Psoas muscle (tissue), 7 donors: ENCODE measurements at regions not wholly inside any gene's neighbourhood (a gene's known extent, or its start where the extent isn't known, plus 50 kb on each side); places are given as distances from the start of the nearest gene placed in this dataset.

Experiments used
- ATAC-seq, 4 donors: fragments of 200-7000 bp; cut with Tn5 transposase; one replicate each; pipeline ENCODE4 v1.9.1; 2020; ENCODE audit warnings: moderate library complexity in 3 of 4, mild to moderate bottlenecking in 2 of 4
- DNase-seq, 2 donors: peaks; one replicate each; pipeline ENCODE4 v3.0.0-alpha.2; 2020
- H3K27ac ChIP-seq: fragments of 200-600 bp; one replicate; pipeline ENCODE4 v1.8.0; 2022
- H3K27me3 ChIP-seq, 3 donors: fragments of 200-600 bp in 1 of 3; one replicate each; pipeline versions ENCODE4 v1.6.1 to v1.8.0; 2013 to 2022; ENCODE audit warnings: low read length in 2 of 3, mild to moderate bottlenecking in 2 of 3, moderate library complexity in 1 of 3; ENCODE audit not compliant: insufficient read depth in 3 of 3
- H3K36me3 ChIP-seq, 2 donors: fragments of 200-600 bp in 1 of 2; one replicate each; pipeline versions ENCODE4 v1.6.1 to v1.8.0; 2013 to 2022; ENCODE audit warnings: low read depth in 1 of 2, mild to moderate bottlenecking in 1 of 2, moderate library complexity in 1 of 2; ENCODE audit not compliant: insufficient read depth in 1 of 2
- H3K4me1 ChIP-seq: fragments of 200-600 bp; one replicate; pipeline ENCODE4 v1.8.0; 2022
- H3K4me3 ChIP-seq: fragments of 200-600 bp; one replicate; pipeline ENCODE4 v1.8.0; 2022; ENCODE audit warnings: mild to moderate bottlenecking
- H3K9me3 ChIP-seq: fragments of 200-600 bp; one replicate; pipeline ENCODE4 v1.8.0; 2022
- WGBS, 3 donors: extraction: QIAGEN DNeasy Blood & Tissue Kit; methylation state at CpG; one replicate each; pipeline versions ENCODE4 v1.1.6 to v1.1.7; 2013; 5-methylcytosine and 5-hydroxymethylcytosine counted together
- intact Hi-C, 2 donors: fragments of 100-400 bp; cut with DNase I; formaldehyde crosslinking; loops; one replicate each; pipeline versions ENCODE4 v1.11.0 to v1.14.2; 2022
- TF ChIP-seq, protein P1 (sequence below): fragments of 200-600 bp; IDR thresholded peaks from one replicate; pipeline ENCODE4 v1.8.0; 2022; ENCODE audit warnings: antibody characterized with exemption
- donor health status: healthy with polysubstance abuse.
- donor health status: DM: no; HTN: no; CAD: no; lungs with moderate emphysema.
- donor health status: Bipolar disorder and iron deficiency.
- donor health status: healthy.
- donor health status: DM: yes; HTN: yes; CAD: no.
- donor health status: DM: no; HTN: no; CAD: no.
- donor health status: DM: yes; HTN: yes; CAD: no.

- TF ChIP-seq, protein P1, sequence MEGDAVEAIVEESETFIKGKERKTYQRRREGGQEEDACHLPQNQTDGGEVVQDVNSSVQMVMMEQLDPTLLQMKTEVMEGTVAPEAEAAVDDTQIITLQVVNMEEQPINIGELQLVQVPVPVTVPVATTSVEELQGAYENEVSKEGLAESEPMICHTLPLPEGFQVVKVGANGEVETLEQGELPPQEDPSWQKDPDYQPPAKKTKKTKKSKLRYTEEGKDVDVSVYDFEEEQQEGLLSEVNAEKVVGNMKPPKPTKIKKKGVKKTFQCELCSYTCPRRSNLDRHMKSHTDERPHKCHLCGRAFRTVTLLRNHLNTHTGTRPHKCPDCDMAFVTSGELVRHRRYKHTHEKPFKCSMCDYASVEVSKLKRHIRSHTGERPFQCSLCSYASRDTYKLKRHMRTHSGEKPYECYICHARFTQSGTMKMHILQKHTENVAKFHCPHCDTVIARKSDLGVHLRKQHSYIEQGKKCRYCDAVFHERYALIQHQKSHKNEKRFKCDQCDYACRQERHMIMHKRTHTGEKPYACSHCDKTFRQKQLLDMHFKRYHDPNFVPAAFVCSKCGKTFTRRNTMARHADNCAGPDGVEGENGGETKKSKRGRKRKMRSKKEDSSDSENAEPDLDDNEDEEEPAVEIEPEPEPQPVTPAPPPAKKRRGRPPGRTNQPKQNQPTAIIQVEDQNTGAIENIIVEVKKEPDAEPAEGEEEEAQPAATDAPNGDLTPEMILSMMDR, result no peak
- WGBS, 3 donors, result 65 to 73% (median 70%) methylated on average over 1 of the region's 1 CpG
Observed at GRCh38 chr6:16961577-16961976, 140.3 kb upstream of the STMND1 start.

DNA sequence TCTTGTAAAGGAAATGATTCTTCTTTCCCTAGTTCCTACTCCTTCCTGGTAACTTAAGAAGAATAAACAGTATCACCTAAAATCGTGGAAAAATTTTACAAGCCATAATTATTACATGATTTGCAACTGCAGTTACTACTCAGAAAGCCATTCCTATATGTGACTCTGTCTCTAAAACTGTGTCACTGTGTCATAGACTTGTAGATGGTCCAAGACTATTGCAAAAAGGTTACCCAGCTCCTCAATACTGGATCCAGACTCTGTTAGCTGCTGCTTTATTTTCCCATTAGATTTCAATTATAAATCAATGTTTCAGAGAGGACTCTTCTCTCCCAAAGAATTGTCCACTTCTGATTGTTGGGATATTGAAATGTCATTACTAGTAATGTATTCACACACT is 142.1 kb upstream of the STMND1 start:
- intact Hi-C loops, result loop anchor here (5.0 to 10.0 kb wide), 3 partner anchors 187 to 625 kb away; no protein-coding TSS in a partner anchor
- Histone ChIP-seq H3K27me3 (no peaks in the 10 kb centered on the region), H3K36me3 (no peaks in the 10 kb centered on the region), H3K4me1 (peaks cover 13% of the 10 kb centered on the region), H3K27ac (no peak overlapping the region), H3K9me3 (no peaks in the 10 kb centered on the region), H3K4me3 (no peak overlapping the region)
- WGBS, 3 donors, result 39 to 49% (median 47%) methylated on average over 1 of the region's 1 CpG
- DNase-seq, result no peak
- TF ChIP-seq, protein P1, result no peak
- peak in 3 of 4 donors; percentile 76 to 86 (median 84) for ATAC-seq

More at GRCh38 chr6:16961577-16961976, 140.3 kb upstream of the STMND1 start:
- H3K27ac ChIP-seq, result no peak overlapping the region
- H3K9me3 ChIP-seq, result no peaks in the 10 kb centered on the region
- no peaks in the 10 kb centered on the region for H3K36me3 ChIP-seq
- peaks cover 13% of the 10 kb centered on the region for H3K4me1 ChIP-seq
- H3K4me3 ChIP-seq, result no peak overlapping the region
- no peak for DNase-seq
- intact Hi-C loops, result loop anchor here (5.0 to 10.0 kb wide), 3 partner anchors 189 to 627 kb away; no protein-coding TSS in a partner anchor
- ATAC-seq, result no peak
- H3K27me3 ChIP-seq, result no peaks in the 10 kb centered on the region

DNA sequence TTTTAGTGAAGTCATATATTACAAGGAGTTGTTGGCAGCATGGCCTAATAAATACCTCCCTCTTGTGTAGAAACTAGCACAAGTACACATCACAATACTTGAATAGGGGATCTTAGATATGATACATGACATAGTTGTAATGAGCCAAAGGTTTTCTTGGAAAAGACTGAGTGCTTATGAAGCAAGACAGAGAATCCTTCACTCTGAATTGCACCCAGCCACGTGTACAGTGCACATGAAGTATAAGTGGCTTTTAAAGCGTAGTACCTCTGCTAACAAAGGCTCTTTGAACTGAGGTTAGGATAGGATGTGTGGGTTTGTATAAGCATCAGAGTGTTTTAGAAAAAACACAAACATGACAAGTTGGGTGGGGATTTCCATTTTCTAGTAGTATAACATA is 145.5 kb upstream of the STMND1 start:
- no peak for ATAC-seq
- peaks cover 7% of the 10 kb centered on the region for H3K4me1 ChIP-seq
- 71 to 77% (median 72%) methylated on average over 2 of the region's 2 CpGs for WGBS, 3 donors
- no peak for DNase-seq
- no peaks in the 10 kb centered on the region for H3K9me3 ChIP-seq
- intact Hi-C loops, result no loop called here
- no peaks in the 10 kb centered on the region for H3K27me3 ChIP-seq
- H3K27ac ChIP-seq, result no peak overlapping the region
- no peak overlapping the region for H3K4me3 ChIP-seq
- H3K36me3 ChIP-seq, result no peaks in the 10 kb centered on the region
- TF ChIP-seq, protein P1, result no peak

- Histone ChIP-seq H3K4me1 (peaks cover 7% of the 10 kb centered on the region), H3K4me3 (no peak overlapping the region), H3K27ac (no peak overlapping the region), H3K27me3 (no peaks in the 10 kb centered on the region), H3K36me3 (no peaks in the 10 kb centered on the region), H3K9me3 (no peaks in the 10 kb centered on the region)
- DNase-seq (no peak), ATAC-seq (no peak)
- 75 to 83% (median 76%) methylated on average over 5 of the region's 5 CpGs for whole genome bisulfite sequencing, 3 donors
- intact Hi-C loops, result no loop called here
- TF ChIP-seq, protein P1, result no peak
Observed at GRCh38 chr6:16955899-16956298, 146.0 kb upstream of the STMND1 start.

DNA sequence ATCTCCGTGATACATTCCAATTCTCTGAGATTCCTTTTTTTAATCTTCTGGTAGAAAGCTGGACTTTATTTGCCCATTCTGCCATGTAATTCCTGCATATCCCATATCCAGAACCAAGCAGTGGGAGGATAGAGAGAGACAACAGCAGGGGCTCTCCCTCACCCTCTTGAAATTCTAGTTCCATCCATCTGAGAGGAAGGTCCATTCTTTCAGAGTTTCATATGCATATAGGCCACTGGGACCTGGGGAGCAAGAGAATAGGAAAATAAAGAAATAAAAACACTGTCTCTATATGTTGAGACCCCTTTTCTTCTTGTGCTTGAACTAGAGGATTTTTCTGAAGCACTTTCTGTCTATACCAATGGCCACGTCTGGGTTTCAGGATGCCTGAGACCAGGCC is 147.9 kb upstream of the STMND1 start:
- H3K27me3 ChIP-seq, result no peaks in the 10 kb centered on the region
- DNase-seq (no peak), ATAC-seq (no peak)
- no peak overlapping the region for H3K4me3 ChIP-seq
- no peak overlapping the region for H3K27ac ChIP-seq
- WGBS, 3 donors, result 95 to 98% (median 95%) methylated on average over 2 of the region's 2 CpGs
- TF ChIP-seq, protein P1, result no peak
- H3K9me3 ChIP-seq, result no peaks in the 10 kb centered on the region
- no peaks in the 10 kb centered on the region for H3K36me3 ChIP-seq
- intact Hi-C loops, result no loop called here
- H3K4me1 ChIP-seq, result no peaks in the 10 kb centered on the region
